ENCODE measurements at regions not wholly inside any gene's neighbourhood (a gene's known extent, or its start where the extent isn't known, plus 50 kb on each side); places are given as distances from the start of the nearest gene placed in this dataset.

DNA sequence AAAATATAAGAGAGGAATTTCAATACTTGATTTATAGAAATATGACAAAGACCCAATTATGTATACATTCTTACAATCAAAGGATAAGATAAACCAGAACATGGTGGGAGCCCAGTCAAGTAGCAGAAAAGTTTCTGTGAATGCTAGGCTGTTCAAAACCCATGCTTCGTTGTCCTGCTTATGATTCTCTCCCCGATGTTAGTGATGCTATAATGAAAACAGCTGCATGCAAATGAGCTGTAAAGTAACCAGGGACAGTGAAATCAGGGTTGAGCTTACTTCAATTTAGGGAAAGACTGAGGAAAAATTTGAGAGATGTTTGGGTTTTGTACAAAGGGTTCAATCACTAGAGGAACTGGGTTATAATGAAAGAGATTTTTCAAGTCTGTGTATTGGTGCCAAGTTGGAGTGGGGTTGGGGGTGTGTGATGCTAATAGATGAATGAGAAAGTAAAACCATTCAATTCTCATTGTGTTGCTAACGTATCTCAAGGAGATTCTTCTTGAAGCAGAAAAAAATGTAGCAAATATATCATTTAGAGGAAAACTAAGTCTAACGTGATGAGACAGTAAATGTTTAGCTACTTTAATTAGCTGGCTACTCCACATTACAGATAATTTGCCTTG, 59.3 kb upstream of the PPP1R2C start:
- no peak overlapping the region for H3K4me3 Mint-ChIP-seq
- no peaks in the 10 kb centered on the region for H3K9me2 ChIP-seq (ENCODE audit: insufficient read depth)
- TF ChIP-seq EZH2 (IDR thresholded peaks at IDR 0.05; ENCODE audit: low read depth, unreplicated experiment) (no peak), JUNB (IDR thresholded peaks at IDR 0.05; ENCODE audit: unreplicated experiment) (no peak), POLR2AphosphoS5 (IDR thresholded peaks at IDR 0.05; ENCODE audit: low read depth) (no peak), ZNF331 (CRISPR knock-in tag; IDR thresholded peaks at IDR 0.05; ENCODE audit: low read depth) (no peak), CREB1 (CRISPR knock-in tag; IDR thresholded peaks at IDR 0.05; ENCODE audit: low read depth) (no peak), STAT1 (IDR thresholded peaks at IDR 0.05; ENCODE audit: unreplicated experiment) (no peak), EZH2phosphoT487 (IDR thresholded peaks at IDR 0.05; ENCODE audit: unreplicated experiment) (no peak), ZNF114 (CRISPR knock-in tag; IDR thresholded peaks at IDR 0.05) (no peak)
- TF ChIP-seq, protein P1, sequence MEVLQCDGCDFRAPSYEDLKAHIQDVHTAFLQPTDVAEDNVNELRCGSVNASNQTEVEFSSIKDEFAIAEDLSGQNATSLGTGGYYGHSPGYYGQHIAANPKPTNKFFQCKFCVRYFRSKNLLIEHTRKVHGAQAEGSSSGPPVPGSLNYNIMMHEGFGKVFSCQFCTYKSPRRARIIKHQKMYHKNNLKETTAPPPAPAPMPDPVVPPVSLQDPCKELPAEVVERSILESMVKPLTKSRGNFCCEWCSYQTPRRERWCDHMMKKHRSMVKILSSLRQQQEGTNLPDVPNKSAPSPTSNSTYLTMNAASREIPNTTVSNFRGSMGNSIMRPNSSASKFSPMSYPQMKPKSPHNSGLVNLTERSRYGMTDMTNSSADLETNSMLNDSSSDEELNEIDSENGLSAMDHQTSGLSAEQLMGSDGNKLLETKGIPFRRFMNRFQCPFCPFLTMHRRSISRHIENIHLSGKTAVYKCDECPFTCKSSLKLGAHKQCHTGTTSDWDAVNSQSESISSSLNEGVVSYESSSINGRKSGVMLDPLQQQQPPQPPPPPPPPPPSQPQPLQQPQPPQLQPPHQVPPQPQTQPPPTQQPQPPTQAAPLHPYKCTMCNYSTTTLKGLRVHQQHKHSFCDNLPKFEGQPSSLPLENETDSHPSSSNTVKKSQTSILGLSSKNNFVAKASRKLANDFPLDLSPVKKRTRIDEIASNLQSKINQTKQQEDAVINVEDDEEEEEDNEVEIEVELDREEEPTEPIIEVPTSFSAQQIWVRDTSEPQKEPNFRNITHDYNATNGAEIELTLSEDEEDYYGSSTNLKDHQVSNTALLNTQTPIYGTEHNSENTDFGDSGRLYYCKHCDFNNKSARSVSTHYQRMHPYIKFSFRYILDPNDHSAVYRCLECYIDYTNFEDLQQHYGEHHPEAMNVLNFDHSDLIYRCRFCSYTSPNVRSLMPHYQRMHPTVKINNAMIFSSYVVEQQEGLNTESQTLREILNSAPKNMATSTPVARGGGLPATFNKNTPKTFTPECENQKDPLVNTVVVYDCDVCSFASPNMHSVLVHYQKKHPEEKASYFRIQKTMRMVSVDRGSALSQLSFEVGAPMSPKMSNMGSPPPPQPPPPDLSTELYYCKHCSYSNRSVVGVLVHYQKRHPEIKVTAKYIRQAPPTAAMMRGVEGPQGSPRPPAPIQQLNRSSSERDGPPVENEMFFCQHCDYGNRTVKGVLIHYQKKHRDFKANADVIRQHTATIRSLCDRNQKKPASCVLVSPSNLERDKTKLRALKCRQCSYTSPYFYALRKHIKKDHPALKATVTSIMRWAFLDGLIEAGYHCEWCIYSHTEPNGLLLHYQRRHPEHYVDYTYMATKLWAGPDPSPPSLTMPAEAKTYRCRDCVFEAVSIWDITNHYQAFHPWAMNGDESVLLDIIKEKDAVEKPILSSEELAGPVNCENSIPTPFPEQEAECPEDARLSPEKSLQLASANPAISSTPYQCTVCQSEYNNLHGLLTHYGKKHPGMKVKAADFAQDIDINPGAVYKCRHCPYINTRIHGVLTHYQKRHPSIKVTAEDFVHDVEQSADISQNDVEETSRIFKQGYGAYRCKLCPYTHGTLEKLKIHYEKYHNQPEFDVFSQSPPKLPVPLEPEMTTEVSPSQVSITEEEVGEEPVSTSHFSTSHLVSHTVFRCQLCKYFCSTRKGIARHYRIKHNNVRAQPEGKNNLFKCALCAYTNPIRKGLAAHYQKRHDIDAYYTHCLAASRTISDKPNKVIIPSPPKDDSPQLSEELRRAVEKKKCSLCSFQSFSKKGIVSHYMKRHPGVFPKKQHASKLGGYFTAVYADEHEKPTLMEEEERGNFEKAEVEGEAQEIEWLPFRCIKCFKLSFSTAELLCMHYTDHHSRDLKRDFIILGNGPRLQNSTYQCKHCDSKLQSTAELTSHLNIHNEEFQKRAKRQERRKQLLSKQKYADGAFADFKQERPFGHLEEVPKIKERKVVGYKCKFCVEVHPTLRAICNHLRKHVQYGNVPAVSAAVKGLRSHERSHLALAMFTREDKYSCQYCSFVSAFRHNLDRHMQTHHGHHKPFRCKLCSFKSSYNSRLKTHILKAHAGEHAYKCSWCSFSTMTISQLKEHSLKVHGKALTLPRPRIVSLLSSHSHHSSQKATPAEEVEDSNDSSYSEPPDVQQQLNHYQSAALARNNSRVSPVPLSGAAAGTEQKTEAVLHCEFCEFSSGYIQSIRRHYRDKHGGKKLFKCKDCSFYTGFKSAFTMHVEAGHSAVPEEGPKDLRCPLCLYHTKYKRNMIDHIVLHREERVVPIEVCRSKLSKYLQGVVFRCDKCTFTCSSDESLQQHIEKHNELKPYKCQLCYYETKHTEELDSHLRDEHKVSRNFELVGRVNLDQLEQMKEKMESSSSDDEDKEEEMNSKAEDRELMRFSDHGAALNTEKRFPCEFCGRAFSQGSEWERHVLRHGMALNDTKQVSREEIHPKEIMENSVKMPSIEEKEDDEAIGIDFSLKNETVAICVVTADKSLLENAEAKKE (CRISPR knock-in tag; IDR thresholded peaks at IDR 0.05) = no peak
- TF ChIP-seq, protein P2, sequence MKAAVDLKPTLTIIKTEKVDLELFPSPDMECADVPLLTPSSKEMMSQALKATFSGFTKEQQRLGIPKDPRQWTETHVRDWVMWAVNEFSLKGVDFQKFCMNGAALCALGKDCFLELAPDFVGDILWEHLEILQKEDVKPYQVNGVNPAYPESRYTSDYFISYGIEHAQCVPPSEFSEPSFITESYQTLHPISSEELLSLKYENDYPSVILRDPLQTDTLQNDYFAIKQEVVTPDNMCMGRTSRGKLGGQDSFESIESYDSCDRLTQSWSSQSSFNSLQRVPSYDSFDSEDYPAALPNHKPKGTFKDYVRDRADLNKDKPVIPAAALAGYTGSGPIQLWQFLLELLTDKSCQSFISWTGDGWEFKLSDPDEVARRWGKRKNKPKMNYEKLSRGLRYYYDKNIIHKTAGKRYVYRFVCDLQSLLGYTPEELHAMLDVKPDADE (IDR thresholded peaks at IDR 0.05) = no peak
- TF ChIP-seq, protein P3, sequence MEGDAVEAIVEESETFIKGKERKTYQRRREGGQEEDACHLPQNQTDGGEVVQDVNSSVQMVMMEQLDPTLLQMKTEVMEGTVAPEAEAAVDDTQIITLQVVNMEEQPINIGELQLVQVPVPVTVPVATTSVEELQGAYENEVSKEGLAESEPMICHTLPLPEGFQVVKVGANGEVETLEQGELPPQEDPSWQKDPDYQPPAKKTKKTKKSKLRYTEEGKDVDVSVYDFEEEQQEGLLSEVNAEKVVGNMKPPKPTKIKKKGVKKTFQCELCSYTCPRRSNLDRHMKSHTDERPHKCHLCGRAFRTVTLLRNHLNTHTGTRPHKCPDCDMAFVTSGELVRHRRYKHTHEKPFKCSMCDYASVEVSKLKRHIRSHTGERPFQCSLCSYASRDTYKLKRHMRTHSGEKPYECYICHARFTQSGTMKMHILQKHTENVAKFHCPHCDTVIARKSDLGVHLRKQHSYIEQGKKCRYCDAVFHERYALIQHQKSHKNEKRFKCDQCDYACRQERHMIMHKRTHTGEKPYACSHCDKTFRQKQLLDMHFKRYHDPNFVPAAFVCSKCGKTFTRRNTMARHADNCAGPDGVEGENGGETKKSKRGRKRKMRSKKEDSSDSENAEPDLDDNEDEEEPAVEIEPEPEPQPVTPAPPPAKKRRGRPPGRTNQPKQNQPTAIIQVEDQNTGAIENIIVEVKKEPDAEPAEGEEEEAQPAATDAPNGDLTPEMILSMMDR (conservative IDR thresholded peaks at IDR 0.05; ENCODE audit: low read depth in 2 of 2) = no peak
- no peak overlapping the region for H3K4me3 ChIP-seq
- no peak overlapping the region for H3K4me2 ChIP-seq
- H2AFZ ChIP-seq = no peak overlapping the region
- no peak overlapping the region for H3K27ac ChIP-seq (ENCODE audit: low read depth)
- H3F3A ChIP-seq (replicated peaks; ENCODE audit: low read depth) = no peaks in the 10 kb centered on the region
- H3K27ac Mint-ChIP-seq = no peak overlapping the region
- no peaks in the 10 kb centered on the region for H3K9me3 Mint-ChIP-seq
- H3K27me3 ChIP-seq (ENCODE audit: insufficient read depth) = no peaks in the 10 kb centered on the region
- no peaks in the 10 kb centered on the region for H3K27me3 Mint-ChIP-seq (ENCODE audit: insufficient read depth, low read depth, poor library complexity)
- peaks cover 3% of the 10 kb centered on the region; the same call in 1 of the 2 replicates for H3K4me1 ChIP-seq (ENCODE audit: insufficient read depth)
- H3K4me1 Mint-ChIP-seq = peaks cover 8% of the 10 kb centered on the region; the same call in 2 of the 3 replicates
- no peaks in the 10 kb centered on the region for H4K20me1 ChIP-seq (replicated peaks; ENCODE audit: insufficient read depth)
- ATAC-seq = no peak
- no peaks in the 10 kb centered on the region for H3K79me2 ChIP-seq (replicated peaks; ENCODE audit: insufficient read depth)
- DNase-seq (ENCODE audit: low spot score) = peak; percentile 2
- peaks cover 8% of the 10 kb centered on the region; the same call in 2 of the 3 replicates for H3K36me3 Mint-ChIP-seq (ENCODE audit: low read depth)
- H3K36me3 ChIP-seq (ENCODE audit: insufficient read depth) = no peaks in the 10 kb centered on the region

Measured in GM23338 (cell line).